HFFc6 (cell line): ENCODE measurements at regions not wholly inside any gene's neighbourhood (a gene's known extent, or its start where the extent isn't known, plus 50 kb on each side); places are given as distances from the start of the nearest gene placed in this dataset.

Source experiments
- DNase-seq: peaks from one replicate; pipeline ENCODE4 v3.0.0-alpha.2; 2018
- H3K27ac Mint-ChIP-seq: 2 replicates; pipeline ENCODE4 v1.8.0; 2020; ENCODE audit warnings: mild to moderate bottlenecking, mixed read lengths
- H3K27me3 Mint-ChIP-seq: 2 replicates; pipeline ENCODE4 v1.8.0; 2021; ENCODE audit warnings: mild to moderate bottlenecking, moderate library complexity, mixed read lengths; ENCODE audit not compliant: insufficient read depth
- H3K36me3 Mint-ChIP-seq: 2 replicates; pipeline ENCODE4 v1.8.0; 2021; ENCODE audit warnings: low read depth, mixed read lengths
- H3K4me1 Mint-ChIP-seq: 2 replicates; pipeline ENCODE4 v1.8.0; 2020; ENCODE audit warnings: low read depth, mixed read lengths
- H3K4me3 Mint-ChIP-seq: 2 replicates; pipeline ENCODE4 v1.8.0; 2020; ENCODE audit warnings: mild to moderate bottlenecking, moderate library complexity, mixed read lengths
- H3K9me3 Mint-ChIP-seq: 2 replicates; pipeline ENCODE4 v1.8.0; 2020; ENCODE audit warnings: mild to moderate bottlenecking, mixed read lengths
- CTCF ChIP-seq: fragments of 200-600 bp; sonication (generic); IDR thresholded peaks from 2 replicates; pipeline ENCODE4 v1.5.0; 2021; ENCODE audit warnings: antibody characterized with exemption, mild to moderate bottlenecking

DNA sequence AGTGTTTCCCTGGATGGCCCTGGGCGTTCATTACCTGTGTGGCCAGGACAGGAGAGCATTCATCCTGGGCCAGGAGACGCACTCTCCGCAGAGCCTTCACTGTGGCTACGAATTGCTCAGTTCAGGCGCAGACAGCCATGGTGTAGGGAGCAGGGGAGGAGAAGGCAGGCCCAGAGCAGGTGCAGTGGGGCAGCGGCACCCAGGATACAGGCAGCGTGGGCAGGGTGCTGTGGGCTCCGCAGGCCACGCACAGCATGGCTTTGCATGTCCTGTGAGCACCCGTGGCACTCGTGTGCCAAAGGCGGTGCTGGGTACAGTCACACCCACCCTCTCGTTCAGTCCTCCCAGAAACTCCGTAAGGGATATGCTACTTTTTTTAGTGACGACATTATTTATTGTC, 124.2 kb upstream of the B3GAT1 start:
- Mint-ChIP-seq H3K4me1 (no peaks in the 10 kb centered on the region), H3K4me3 (no peak overlapping the region), H3K27me3 (peaks cover 1% of the 10 kb centered on the region), H3K9me3 (peaks cover 58% of the 10 kb centered on the region), H3K36me3 (peaks cover 22% of the 10 kb centered on the region), H3K27ac (no peak overlapping the region)
- DNase-seq, result no peak
- TF ChIP-seq CTCF, result no peak

- Mint-ChIP-seq H3K4me1 (no peaks in the 10 kb centered on the region), H3K27ac (no peak overlapping the region), H3K9me3 (peaks cover 57% of the 10 kb centered on the region), H3K27me3 (peaks cover 1% of the 10 kb centered on the region), H3K36me3 (peaks cover 24% of the 10 kb centered on the region), H3K4me3 (no peak overlapping the region)
- no peak for DNase-seq
- no peak for TF ChIP-seq CTCF
Measured at GRCh38 chr11:134535029-134536025, 123.3 kb upstream of the B3GAT1 start.

DNA sequence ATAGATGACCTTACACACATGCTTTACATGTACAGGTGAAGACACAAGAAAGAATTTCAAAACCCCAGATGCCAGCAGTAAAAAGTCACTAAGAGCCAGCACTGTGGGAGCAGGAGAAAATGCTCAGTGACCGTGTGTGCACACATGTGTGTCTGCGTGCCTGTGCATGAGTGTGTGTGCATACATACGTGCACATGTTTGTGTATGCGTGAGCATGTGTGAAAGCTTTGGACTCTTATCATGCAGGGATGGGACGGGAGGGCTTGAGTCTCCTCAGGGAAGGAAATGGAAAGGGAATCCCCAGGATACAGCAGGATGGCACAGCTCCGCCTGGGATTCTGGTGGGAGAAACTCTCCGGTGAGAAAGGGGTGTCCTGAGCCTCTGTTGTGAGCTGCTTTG, 121.5 kb upstream of the B3GAT1 start:
- H3K4me1 Mint-ChIP-seq, result no peaks in the 10 kb centered on the region
- H3K27ac Mint-ChIP-seq, result no peak overlapping the region
- H3K4me3 Mint-ChIP-seq, result no peak overlapping the region
- DNase-seq, result no peak
- peaks cover 14% of the 10 kb centered on the region for H3K36me3 Mint-ChIP-seq
- no peak for TF ChIP-seq CTCF
- peaks cover 56% of the 10 kb centered on the region for H3K9me3 Mint-ChIP-seq
- H3K27me3 Mint-ChIP-seq, result no peaks in the 10 kb centered on the region; the same call in none of the 2 replicates

DNA sequence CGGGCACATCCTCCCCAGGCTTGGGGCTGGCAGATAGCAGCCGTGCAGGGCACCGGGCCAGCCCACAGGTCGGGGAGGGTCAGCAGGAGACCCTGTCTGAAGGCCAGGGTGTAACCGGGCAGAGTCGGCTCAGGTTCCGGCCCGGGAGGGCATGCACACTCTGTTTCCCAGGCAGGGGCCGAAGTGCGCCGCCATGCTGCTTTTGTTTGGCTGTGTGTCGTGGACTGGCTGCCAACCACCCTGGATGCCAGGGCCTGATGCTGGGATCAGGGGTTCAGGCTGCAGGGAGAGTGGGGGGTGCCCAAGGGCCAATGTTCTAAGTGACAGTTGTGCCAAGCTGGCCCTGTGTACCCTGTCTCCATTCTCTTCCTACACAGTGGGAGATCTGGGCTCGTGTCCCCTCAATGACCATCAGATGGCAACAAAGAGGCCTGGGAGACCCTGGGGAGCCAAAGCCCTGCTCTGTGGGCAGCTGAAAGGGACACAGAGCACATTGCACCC, 120.9 kb upstream of the B3GAT1 start:
- Mint-ChIP-seq H3K9me3 (peaks cover 55% of the 10 kb centered on the region), H3K27me3 (no peaks in the 10 kb centered on the region; the same call in none of the 2 replicates), H3K36me3 (peaks cover 9% of the 10 kb centered on the region), H3K27ac (no peak overlapping the region), H3K4me1 (no peaks in the 10 kb centered on the region), H3K4me3 (no peak overlapping the region)
- TF ChIP-seq CTCF, result no peak
- DNase-seq, result no peak

DNA sequence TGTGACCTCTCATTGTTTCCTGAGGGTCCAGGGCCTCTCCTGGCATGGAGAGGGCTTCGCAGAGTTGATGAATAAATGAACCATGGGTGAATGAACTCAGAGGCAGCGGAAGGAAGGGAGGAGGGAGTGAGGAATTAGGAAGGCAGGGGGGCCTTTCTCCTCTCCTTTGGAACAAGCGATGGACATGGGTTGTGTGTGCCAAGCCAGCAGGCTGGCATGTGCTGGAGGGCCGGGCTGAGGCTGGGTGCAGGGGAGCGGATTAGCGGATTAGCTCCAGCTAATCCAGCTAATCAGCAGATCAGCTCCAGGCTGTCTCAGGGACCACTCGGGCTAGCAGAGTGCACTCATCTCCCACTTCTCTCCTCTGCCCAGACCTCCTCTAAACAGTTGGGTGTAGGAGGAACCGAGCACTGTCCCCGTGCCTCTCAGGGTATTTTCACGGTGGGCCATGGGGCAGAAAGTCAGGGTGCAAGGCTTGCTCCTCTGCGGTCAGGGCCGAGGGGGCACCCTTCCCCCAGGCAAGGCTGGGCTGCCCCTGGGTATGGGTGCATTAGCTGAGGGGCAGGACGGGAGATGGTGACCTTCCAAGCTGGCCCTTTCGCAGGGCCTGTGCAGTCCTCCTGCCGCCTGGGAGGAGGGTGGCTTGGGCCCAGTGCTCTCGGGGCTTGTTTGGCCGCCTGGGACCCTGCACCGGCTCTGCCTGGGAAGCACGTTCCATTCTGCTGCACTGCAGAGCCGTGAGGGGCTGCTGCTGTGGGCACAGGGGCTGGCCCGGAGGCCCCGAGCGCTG, 120.3 kb upstream of the B3GAT1 start:
- Mint-ChIP-seq H3K27me3 (no peaks in the 10 kb centered on the region; the same call in none of the 2 replicates), H3K4me3 (no peak overlapping the region), H3K4me1 (no peaks in the 10 kb centered on the region), H3K36me3 (peaks cover 8% of the 10 kb centered on the region), H3K27ac (no peak overlapping the region), H3K9me3 (peaks cover 51% of the 10 kb centered on the region)
- no peak for TF ChIP-seq CTCF
- DNase-seq, result no peak
